DOHH2 (cell line): ENCODE measurements at regions not wholly inside any gene's neighbourhood (a gene's known extent, or its start where the extent isn't known, plus 50 kb on each side); places are given as distances from the start of the nearest gene placed in this dataset.

Experiments used
- EZH2phosphoT487 ChIP-seq: fragments of 200-600 bp; sonication (generic); IDR thresholded peaks from 2 replicates; pipeline ENCODE4 v1.6.1; 2017; ENCODE audit warnings: borderline replicate concordance, mild to moderate bottlenecking, antibody characterized with exemption, low read length, moderate library complexity, mixed read lengths
- TF ChIP-seq, protein P1 (sequence below): fragments of 200-600 bp; sonication (generic); IDR thresholded peaks from one replicate; pipeline ENCODE4 v1.5.1; 2014; ENCODE audit warnings: antibody characterized with exemption, mild to moderate bottlenecking, low read depth, low read length; ENCODE audit not compliant: poor library complexity, severe bottlenecking

GRCh38 chr4:180101348-180102083, 2141.7 kb upstream of the TENM3 start:
- TF ChIP-seq, protein P1, sequence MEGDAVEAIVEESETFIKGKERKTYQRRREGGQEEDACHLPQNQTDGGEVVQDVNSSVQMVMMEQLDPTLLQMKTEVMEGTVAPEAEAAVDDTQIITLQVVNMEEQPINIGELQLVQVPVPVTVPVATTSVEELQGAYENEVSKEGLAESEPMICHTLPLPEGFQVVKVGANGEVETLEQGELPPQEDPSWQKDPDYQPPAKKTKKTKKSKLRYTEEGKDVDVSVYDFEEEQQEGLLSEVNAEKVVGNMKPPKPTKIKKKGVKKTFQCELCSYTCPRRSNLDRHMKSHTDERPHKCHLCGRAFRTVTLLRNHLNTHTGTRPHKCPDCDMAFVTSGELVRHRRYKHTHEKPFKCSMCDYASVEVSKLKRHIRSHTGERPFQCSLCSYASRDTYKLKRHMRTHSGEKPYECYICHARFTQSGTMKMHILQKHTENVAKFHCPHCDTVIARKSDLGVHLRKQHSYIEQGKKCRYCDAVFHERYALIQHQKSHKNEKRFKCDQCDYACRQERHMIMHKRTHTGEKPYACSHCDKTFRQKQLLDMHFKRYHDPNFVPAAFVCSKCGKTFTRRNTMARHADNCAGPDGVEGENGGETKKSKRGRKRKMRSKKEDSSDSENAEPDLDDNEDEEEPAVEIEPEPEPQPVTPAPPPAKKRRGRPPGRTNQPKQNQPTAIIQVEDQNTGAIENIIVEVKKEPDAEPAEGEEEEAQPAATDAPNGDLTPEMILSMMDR = no peak
- no peak for TF ChIP-seq EZH2phosphoT487
